Non-pigmented ciliary epithelial cell (primary cell): ENCODE measurements at regions not wholly inside any gene's neighbourhood (a gene's known extent, or its start where the extent isn't known, plus 50 kb on each side); places are given as distances from the start of the nearest gene placed in this dataset.
"Not testable (repeated sequence)": the region's sequence is repeated elsewhere in the genome, so short reads cannot be mapped to it uniquely, and the experiment has no call there.

Experiments used
- DNase-seq: peaks from one replicate; pipeline ENCODE4 v3.0.0-alpha.2; 2010; ENCODE audit warnings: low read depth

GRCh38 chr3:191966556-191966955 is 505.6 kb downstream of the PYDC2 start:
- no peak for DNase-seq

GRCh38 chr3:191968299-191968698 is 507.3 kb downstream of the PYDC2 start:
- DNase-seq = no peak

GRCh38 chr3:191972714-191973398 is 511.9 kb downstream of the PYDC2 start:
- no peak for DNase-seq

GRCh38 chr3:191973820-191974219 is 512.9 kb downstream of the PYDC2 start:
- no peak for DNase-seq

- DNase-seq = no peak
Measured at GRCh38 chr3:191975936-191976335, 515.0 kb downstream of the PYDC2 start.

- DNase-seq = no peak
Measured at GRCh38 chr3:191980443-191980842, 519.5 kb downstream of the PYDC2 start.

GRCh38 chr3:191982481-191982880 is 521.5 kb downstream of the PYDC2 start:
- no peak for DNase-seq

GRCh38 chr3:191985691-191986090 is 524.7 kb downstream of the PYDC2 start:
- DNase-seq = no peak

- no peak for DNase-seq
Measured at GRCh38 chr3:191987831-191988350, 526.9 kb downstream of the PYDC2 start.

- DNase-seq = not testable (repeated sequence)
Measured at GRCh38 chr3:191993952-191994351, 533.0 kb downstream of the PYDC2 start.

- DNase-seq = no peak
Measured at GRCh38 chr3:191997093-191997492, 536.1 kb downstream of the PYDC2 start.

GRCh38 chr3:191997579-191998268 is 536.8 kb downstream of the PYDC2 start:
- DNase-seq = no peak

GRCh38 chr3:192001218-192001617 is 540.3 kb downstream of the PYDC2 start:
- DNase-seq = no peak

GRCh38 chr3:192005989-192006388 is 545.0 kb downstream of the PYDC2 start:
- no peak for DNase-seq

GRCh38 chr3:192009903-192010302 is 548.9 kb downstream of the PYDC2 start:
- no peak for DNase-seq

GRCh38 chr3:192010490-192010889 is 549.5 kb downstream of the PYDC2 start:
- no peak for DNase-seq

- no peak for DNase-seq
Measured at GRCh38 chr3:192011137-192011536, 550.2 kb downstream of the PYDC2 start.

- DNase-seq = no peak
Measured at GRCh38 chr3:192013110-192013509, 552.1 kb downstream of the PYDC2 start.

GRCh38 chr3:192022412-192022811 is 561.4 kb downstream of the PYDC2 start:
- peak; percentile 23 for DNase-seq

- no peak for DNase-seq
Measured at GRCh38 chr3:192024751-192025150, 563.8 kb downstream of the PYDC2 start.

- DNase-seq = no peak
Measured at GRCh38 chr3:192026661-192027060, 565.7 kb downstream of the PYDC2 start.

- no peak for DNase-seq
Measured at GRCh38 chr3:192031941-192032340, 571.0 kb downstream of the PYDC2 start.

GRCh38 chr3:192033246-192033645 is 572.3 kb downstream of the PYDC2 start:
- DNase-seq = no peak

GRCh38 chr3:192038726-192039125 is 577.8 kb downstream of the PYDC2 start:
- no peak for DNase-seq
